WTC11 (cell line): ENCODE measurements at regions not wholly inside any gene's neighbourhood (a gene's known extent, or its start where the extent isn't known, plus 50 kb on each side); places are given as distances from the start of the nearest gene placed in this dataset.
"Not testable (repeated sequence)": the region's sequence is repeated elsewhere in the genome, so short reads cannot be mapped to it uniquely, and the experiment has no call there.

ENCODE experiments used
- ATAC-seq: fragments of 200-7000 bp; cut with Tn5 transposase; 2 replicates; pipeline ENCODE4 v1.10.0; 2021; ENCODE audit warnings: mild to moderate bottlenecking, moderate library complexity
- CTCF ChIA-PET: fragments of 300-600 bp; sonication (Branson Sonifier 250); formaldehyde crosslinking; loops from one replicate; lab custom pipeline; 2021; ENCODE audit warnings: antibody characterized with exemption; lab: Charles Lee
- POLR2A ChIA-PET: fragments of 350-600 bp; sonication (Branson Sonifier 250); formaldehyde crosslinking; loops from one replicate; lab custom pipeline; 2021; ENCODE audit warnings: antibody characterized with exemption; lab: Charles Lee
- DNase-seq: peaks from one replicate; pipeline ENCODE4 v3.0.0; 2021; ENCODE audit warnings: low spot score
- H3K27ac Mint-ChIP-seq: 2 replicates; pipeline ENCODE4 v1.8.0; 2021; ENCODE audit warnings: mixed read lengths
- H3K27me3 Mint-ChIP-seq: 2 replicates; pipeline ENCODE4 v1.8.0; 2021; ENCODE audit warnings: low read depth, mild to moderate bottlenecking, moderate library complexity, mixed read lengths
- H3K36me3 Mint-ChIP-seq: 2 replicates; pipeline ENCODE4 v1.8.0; 2021; ENCODE audit warnings: mixed read lengths
- H3K4me1 Mint-ChIP-seq: 2 replicates; pipeline ENCODE4 v1.8.0; 2022; ENCODE audit warnings: mixed read lengths
- H3K4me3 Mint-ChIP-seq: 2 replicates; pipeline ENCODE4 v1.8.0; 2021; ENCODE audit warnings: mild to moderate bottlenecking, moderate library complexity, mixed read lengths
- H3K9me3 Mint-ChIP-seq: 2 replicates; pipeline ENCODE4 v1.8.0; 2021; ENCODE audit warnings: mixed read lengths
- GABPB1 ChIP-seq: sonication (generic); formaldehyde crosslinking; IDR thresholded peaks from 2 replicates; pipeline ENCODE4 v1.8.1; 2023; ENCODE audit warnings: mild to moderate bottlenecking, missing genetic modification reagents
- GRHL2 ChIP-seq: fragments of 250-450 bp; sonication (Bioruptor Pico); IDR thresholded peaks from 2 replicates; pipeline ENCODE4 v1.8.0; 2022; ENCODE audit warnings: mild to moderate bottlenecking, moderate library complexity; ENCODE audit not compliant: insufficient replicate concordance, severe bottlenecking
- HMGA2 ChIP-seq: fragments of 250-450 bp; sonication (Bioruptor Pico); IDR thresholded peaks from 2 replicates; pipeline ENCODE4 v1.4.0; 2021; ENCODE audit warnings: mild to moderate bottlenecking, moderate library complexity
- NFE2L1 ChIP-seq: sonication (generic); formaldehyde crosslinking; IDR thresholded peaks from 2 replicates; pipeline ENCODE4 v1.8.1; 2023; ENCODE audit warnings: missing genetic modification reagents
- SP1 ChIP-seq: sonication (generic); formaldehyde crosslinking; conservative IDR thresholded peaks from 2 replicates; pipeline ENCODE4 v1.8.1; 2022; ENCODE audit warnings: missing genetic modification reagents
- TCF7 ChIP-seq: sonication (generic); formaldehyde crosslinking; IDR thresholded peaks from 2 replicates; pipeline ENCODE4 v1.8.0; 2022; ENCODE audit warnings: mild to moderate bottlenecking, low read depth, missing genetic modification reagents, moderate library complexity
- TEAD4 ChIP-seq: sonication (generic); formaldehyde crosslinking; IDR thresholded peaks from 2 replicates; pipeline ENCODE4 v1.8.0; 2022; ENCODE audit warnings: mild to moderate bottlenecking, missing genetic modification reagents
- ZBTB21 ChIP-seq: sonication (generic); formaldehyde crosslinking; IDR thresholded peaks from 2 replicates; pipeline ENCODE4 v1.8.1; 2023; ENCODE audit warnings: mild to moderate bottlenecking, missing genetic modification reagents, borderline replicate concordance
- ZNF121 ChIP-seq: sonication (generic); formaldehyde crosslinking; IDR thresholded peaks from 2 replicates; pipeline ENCODE4 v1.8.0; 2023; ENCODE audit warnings: missing genetic modification reagents
- ZNF423 ChIP-seq: fragments of 250-450 bp; sonication (Bioruptor Pico); IDR thresholded peaks from 2 replicates; pipeline ENCODE4 v2.1.2; 2022; ENCODE audit warnings: mild to moderate bottlenecking, moderate library complexity
- TF ChIP-seq, protein P1 (sequence below): sonication (generic); formaldehyde crosslinking; IDR thresholded peaks from 2 replicates; pipeline ENCODE4 v1.8.1; 2022; ENCODE audit warnings: low read depth, mild to moderate bottlenecking, moderate library complexity, missing genetic modification reagents, borderline replicate concordance
- TF ChIP-seq, protein P2 (sequence below): sonication (generic); formaldehyde crosslinking; IDR thresholded peaks from 2 replicates; pipeline ENCODE4 v1.8.0; 2022; ENCODE audit warnings: mild to moderate bottlenecking, missing genetic modification reagents

DNA sequence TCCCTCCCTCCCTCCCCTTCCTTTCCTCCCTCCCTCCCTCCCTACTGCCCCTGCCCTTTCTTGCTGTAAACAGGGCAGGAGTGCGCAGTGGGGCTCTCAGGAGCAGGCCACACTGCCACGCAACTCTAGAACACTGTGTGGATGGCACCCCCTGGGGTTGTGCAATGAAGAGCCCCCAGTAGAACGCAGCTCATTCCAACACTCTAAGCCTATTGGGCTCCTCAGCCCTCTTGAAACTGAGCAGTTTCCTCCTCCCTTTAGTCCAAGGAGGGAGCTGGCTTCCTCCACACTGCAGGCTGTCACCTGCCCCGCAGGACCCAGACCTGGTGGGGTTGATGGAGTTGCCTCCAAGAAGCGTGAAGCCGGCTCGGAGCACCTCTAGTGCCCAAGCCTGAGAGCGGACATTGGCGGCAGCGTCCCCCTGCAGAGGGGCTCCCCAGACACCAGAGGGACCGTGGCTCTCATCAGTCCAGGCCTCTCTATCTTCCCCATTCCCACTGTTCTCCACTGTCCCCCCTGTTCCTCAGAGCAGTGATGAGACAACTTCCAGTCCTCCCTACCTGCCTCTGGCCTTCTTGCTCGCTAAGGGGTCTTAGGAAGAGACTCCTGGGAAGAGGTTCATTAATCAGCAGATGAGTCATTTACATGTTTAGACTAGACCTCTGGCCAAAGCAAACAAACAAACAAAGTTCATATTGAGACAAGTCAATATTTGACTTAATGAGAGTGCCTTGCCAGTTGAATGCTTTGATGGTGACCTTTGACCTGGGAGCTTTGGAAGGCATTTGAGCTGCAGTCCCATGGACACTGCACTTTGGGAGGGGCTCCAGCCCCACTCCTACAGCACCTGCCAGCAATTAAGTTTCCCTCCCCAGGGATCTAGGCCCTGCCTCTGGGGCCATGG is 64.0 kb downstream of the RPUSD4 start:
- ATAC-seq (peak; percentile 38), DNase-seq (no peak)
- peak overlapping the region; percentile 70; the same call in 1 of the 2 replicates for H3K27ac Mint-ChIP-seq
- peak overlapping the region; percentile 10; the same call in 1 of the 2 replicates for H3K4me3 Mint-ChIP-seq
- CTCF ChIA-PET = interaction anchor here (0.7 to 1.5 kb wide), 7 partner anchors 9 to 244 kb away, joined by 3 to 4 read pairs (median 3); partner anchors contain the start of gene PUS3
- H3K36me3 Mint-ChIP-seq = peaks cover 4% of the 10 kb centered on the region
- H3K9me3 Mint-ChIP-seq = peaks cover 7% of the 10 kb centered on the region
- peaks cover 3% of the 10 kb centered on the region; the same call in 1 of the 2 replicates for H3K27me3 Mint-ChIP-seq
- POLR2A ChIA-PET = interaction anchor here (0.5 to 1.3 kb wide), 3 partner anchors 26 to 86 kb away, joined by 3 to 4 read pairs (median 3); no protein-coding TSS in a partner anchor
- H3K4me1 Mint-ChIP-seq = peaks cover 46% of the 10 kb centered on the region
- TF ChIP-seq TCF7 (no peak), GABPB1 (CRISPR knock-in tag) (peak; percentile 21; the same call in 1 of the 2 replicates), ZBTB21 (CRISPR knock-in tag) (0 out of 2 replicates have a peak, but pooled peaks have one; percentile 63)
- TF ChIP-seq, protein P1, sequence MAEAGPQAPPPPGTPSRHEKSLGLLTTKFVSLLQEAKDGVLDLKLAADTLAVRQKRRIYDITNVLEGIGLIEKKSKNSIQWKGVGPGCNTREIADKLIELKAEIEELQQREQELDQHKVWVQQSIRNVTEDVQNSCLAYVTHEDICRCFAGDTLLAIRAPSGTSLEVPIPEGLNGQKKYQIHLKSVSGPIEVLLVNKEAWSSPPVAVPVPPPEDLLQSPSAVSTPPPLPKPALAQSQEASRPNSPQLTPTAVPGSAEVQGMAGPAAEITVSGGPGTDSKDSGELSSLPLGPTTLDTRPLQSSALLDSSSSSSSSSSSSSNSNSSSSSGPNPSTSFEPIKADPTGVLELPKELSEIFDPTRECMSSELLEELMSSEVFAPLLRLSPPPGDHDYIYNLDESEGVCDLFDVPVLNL (CRISPR knock-in tag) = no peak

DNA sequence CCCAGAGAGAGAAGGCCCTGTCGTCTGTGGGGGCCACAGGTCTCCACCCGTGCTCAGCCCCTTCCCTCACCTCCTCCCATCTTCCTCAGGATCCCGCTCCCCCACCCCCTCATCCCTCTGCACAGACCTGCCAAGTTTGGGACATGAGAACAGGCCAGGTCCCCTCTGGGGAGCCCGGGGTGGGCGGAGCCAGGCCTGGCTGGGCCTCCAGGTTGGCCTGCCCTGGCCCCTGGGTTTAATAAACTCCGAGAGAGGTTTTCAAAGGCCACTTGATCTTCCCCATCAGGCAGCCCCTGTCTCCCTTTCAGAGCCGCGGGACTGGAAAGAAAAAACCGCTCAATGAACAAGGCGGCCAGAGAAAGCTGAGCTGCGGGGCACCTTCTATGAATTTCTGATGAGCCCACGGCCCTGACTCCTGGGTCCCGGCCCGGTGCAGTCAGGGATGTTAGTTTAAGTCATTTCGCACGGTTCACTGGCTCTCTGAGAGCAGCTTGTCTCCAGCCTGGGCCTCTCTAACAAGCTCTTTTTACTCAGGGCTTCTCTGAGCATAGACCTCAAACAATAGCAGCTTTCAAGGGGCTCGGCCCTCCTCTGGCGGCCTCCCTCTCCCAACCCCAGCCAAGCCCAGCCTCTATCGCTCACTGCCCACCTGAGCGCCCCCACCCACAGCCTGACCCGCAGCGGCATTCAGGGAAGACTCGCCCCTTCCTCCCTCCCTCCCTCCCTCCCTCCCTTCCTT is 64.8 kb downstream of the RPUSD4 start:
- ATAC-seq = peak; percentile 70
- peak; percentile 16; the same call in 1 of the 2 replicates for TF ChIP-seq ZNF423 (CRISPR knock-in tag)
- TF ChIP-seq SP1 = 0 out of 2 replicates have a peak, but pooled peaks have one; percentile 20
- no peak for TF ChIP-seq ZNF121 (CRISPR knock-in tag)
- no peak for TF ChIP-seq HMGA2
- TF ChIP-seq, all 79 proteins: peak for 2
- POLR2A ChIA-PET = interaction anchor here (1.0 to 1.3 kb wide), 2 partner anchors 28 to 85 kb away, joined by 3 read pairs; no protein-coding TSS in a partner anchor
- Mint-ChIP-seq H3K36me3 (no peaks in the 10 kb centered on the region), H3K27ac (no peak overlapping the region), H3K4me1 (peaks cover 46% of the 10 kb centered on the region), H3K27me3 (no peaks in the 10 kb centered on the region), H3K4me3 (peak overlapping the region; percentile 50), H3K9me3 (no peaks in the 10 kb centered on the region)
- CTCF ChIA-PET = interaction anchor here (0.7 to 1.5 kb wide), 7 partner anchors 8 to 244 kb away, joined by 3 to 4 read pairs (median 3); partner anchors contain the start of gene PUS3
- peak; percentile 56 for DNase-seq

DNA sequence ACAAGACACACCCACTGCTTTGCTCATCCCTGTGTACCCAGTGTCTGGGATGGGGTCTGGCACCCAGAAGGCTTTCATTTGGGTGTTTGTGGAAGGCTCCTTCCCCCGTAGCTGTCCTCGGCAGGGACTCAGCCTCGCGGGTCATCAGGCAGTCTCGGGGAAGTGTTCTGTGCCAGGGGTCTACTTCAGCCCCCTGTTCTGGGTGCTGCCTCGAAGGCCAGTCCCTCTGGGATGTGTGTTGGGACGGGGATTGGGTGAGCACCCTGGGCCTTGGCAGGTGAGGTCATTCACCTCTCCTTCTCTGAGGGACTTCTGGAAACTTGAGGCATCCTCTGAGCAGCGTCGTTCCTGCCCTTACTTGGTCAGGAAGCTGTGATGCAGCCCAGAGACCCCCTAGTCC is 65.5 kb downstream of the RPUSD4 start:
- no peaks in the 10 kb centered on the region for H3K36me3 Mint-ChIP-seq
- CTCF ChIA-PET = interaction anchor here (0.9 kb wide), 1 partner anchor 48 kb away, joined by 3 read pairs; no protein-coding TSS in a partner anchor
- H3K27ac Mint-ChIP-seq = no peak overlapping the region
- no peak overlapping the region for H3K4me3 Mint-ChIP-seq
- peaks cover 45% of the 10 kb centered on the region for H3K4me1 Mint-ChIP-seq
- TF ChIP-seq, protein P2, sequence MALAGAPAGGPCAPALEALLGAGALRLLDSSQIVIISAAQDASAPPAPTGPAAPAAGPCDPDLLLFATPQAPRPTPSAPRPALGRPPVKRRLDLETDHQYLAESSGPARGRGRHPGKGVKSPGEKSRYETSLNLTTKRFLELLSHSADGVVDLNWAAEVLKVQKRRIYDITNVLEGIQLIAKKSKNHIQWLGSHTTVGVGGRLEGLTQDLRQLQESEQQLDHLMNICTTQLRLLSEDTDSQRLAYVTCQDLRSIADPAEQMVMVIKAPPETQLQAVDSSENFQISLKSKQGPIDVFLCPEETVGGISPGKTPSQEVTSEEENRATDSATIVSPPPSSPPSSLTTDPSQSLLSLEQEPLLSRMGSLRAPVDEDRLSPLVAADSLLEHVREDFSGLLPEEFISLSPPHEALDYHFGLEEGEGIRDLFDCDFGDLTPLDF (CRISPR knock-in tag) = no peak
- TF ChIP-seq TEAD4 (CRISPR knock-in tag) = no peak
- no peak for TF ChIP-seq NFE2L1 (CRISPR knock-in tag)
- no peak for TF ChIP-seq GRHL2
- ATAC-seq (no peak), DNase-seq (no peak)
- POLR2A ChIA-PET = interaction anchor here (1.3 kb wide), 1 partner anchor 27 kb away, joined by 3 read pairs; no protein-coding TSS in a partner anchor
- H3K9me3 Mint-ChIP-seq = no peaks in the 10 kb centered on the region
- no peaks in the 10 kb centered on the region for H3K27me3 Mint-ChIP-seq

DNA sequence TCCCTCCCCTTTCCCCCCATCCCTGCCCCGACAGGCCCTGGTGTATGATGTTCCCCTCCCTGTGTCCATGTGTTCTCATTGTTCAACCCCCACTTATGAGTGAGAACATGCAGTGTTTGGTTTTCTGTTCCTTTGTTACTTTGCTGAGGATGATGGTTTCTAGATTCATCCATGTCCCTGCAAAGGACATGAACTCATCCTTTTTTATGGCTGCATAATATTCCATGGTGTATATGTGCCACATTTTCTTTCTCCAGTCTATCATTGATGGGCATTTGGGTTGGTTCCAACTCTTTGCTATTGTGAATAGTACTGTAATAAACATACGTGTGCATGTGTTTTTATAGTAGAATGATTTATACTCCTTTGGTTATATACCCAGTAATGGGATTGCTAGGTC is 68.0 kb downstream of the RPUSD4 start:
- H3K4me3 Mint-ChIP-seq, H3K27ac Mint-ChIP-seq, DNase-seq, POLR2A ChIA-PET, H3K9me3 Mint-ChIP-seq, H3K27me3 Mint-ChIP-seq, ATAC-seq, CTCF ChIA-PET, H3K36me3 Mint-ChIP-seq: not testable (repeated sequence)
- H3K4me1 Mint-ChIP-seq = peaks cover 47% of the 10 kb centered on the region
